Small intestine (tissue), 7 donors: ENCODE measurements at regions not wholly inside any gene's neighbourhood (a gene's known extent, or its start where the extent isn't known, plus 50 kb on each side); places are given as distances from the start of the nearest gene placed in this dataset.

ENCODE experiments used
- DNase-seq, 2 donors: peaks; one replicate each; pipeline versions ENCODE4 v3.0.0 to v3.0.0-alpha.2; 2013
- FAIRE-seq: peaks from 2 replicates; lab custom pipeline; 2012; peaks lifted over from hg19 to GRCh38; lab: Jason Lieb, UNC
- H3K27ac ChIP-seq, 3 donors: one replicate each; pipeline ENCODE4 v1.5.1; 2013; ENCODE audit warnings: low read length in 2 of 3, mild to moderate bottlenecking in 2 of 3, control low read depth in 1 of 3, inconsistent platforms in 1 of 3, low read depth in 1 of 3, moderate library complexity in 1 of 3
- H3K27me3 ChIP-seq, 3 donors: one replicate each; pipeline ENCODE4 v1.6.1; 2013; ENCODE audit warnings: low read length in 3 of 3, inconsistent platforms in 1 of 3; ENCODE audit not compliant: control insufficient read depth in 3 of 3, insufficient read depth in 3 of 3
- H3K36me3 ChIP-seq, 3 donors: one replicate each; pipeline ENCODE4 v1.6.1; 2013; ENCODE audit warnings: low read length in 3 of 3, inconsistent platforms in 1 of 3, low read depth in 1 of 3, mild to moderate bottlenecking in 1 of 3, moderate library complexity in 1 of 3; ENCODE audit not compliant: control insufficient read depth in 3 of 3, insufficient read depth in 2 of 3
- H3K4me1 ChIP-seq, 3 donors: one replicate each; pipeline ENCODE4 v1.6.1; 2013; ENCODE audit warnings: low read length in 2 of 3, inconsistent platforms in 1 of 3, low read depth in 1 of 3, mild to moderate bottlenecking in 1 of 3, moderate library complexity in 1 of 3; ENCODE audit not compliant: control insufficient read depth in 3 of 3, insufficient read depth in 2 of 3
- H3K4me3 ChIP-seq, 3 donors: one replicate each; pipeline ENCODE4 v1.5.1; 2013; ENCODE audit warnings: low read length in 3 of 3, control low read depth in 1 of 3, inconsistent platforms in 1 of 3, low read depth in 1 of 3, mild to moderate bottlenecking in 1 of 3, moderate library complexity in 1 of 3
- H3K9me3 ChIP-seq, 2 donors: one replicate each; pipeline ENCODE4 v1.6.1; 2013; ENCODE audit warnings: low read depth in 1 of 2, low read length in 1 of 2; ENCODE audit not compliant: control insufficient read depth in 2 of 2, insufficient read depth in 1 of 2
- WGBS, 3 donors: extraction: QIAGEN DNeasy Blood & Tissue Kit; methylation state at CpG; one replicate each; pipeline ENCODE4 v1.1.7; 2013; 5-methylcytosine and 5-hydroxymethylcytosine counted together
- donor health status: healthy with polysubstance abuse.
- donor health status: control.
- donor health status: control.
- donor health status: Bipolar disorder and iron deficiency.
- donor health status: healthy.

DNA sequence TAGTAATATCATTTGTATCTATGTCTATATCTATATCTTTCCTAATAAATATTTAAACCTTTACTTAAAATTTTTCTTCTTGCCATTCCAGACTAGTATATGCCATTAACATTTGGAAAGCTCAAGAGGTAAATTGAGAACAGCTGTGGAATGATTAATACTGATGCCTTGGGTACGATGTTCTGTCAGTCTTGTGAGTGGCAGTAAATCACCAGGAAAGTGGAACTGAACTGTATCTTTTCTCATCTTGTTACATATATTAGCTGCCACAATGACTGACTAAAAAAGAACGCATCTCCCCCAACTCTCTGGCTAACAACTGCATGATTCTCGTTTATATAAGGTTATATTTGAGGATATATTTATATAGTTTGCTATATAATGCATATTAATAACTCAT lies 137.0 kb upstream of the ASCC3 start:
- H3K27me3 ChIP-seq = no peaks in the 10 kb centered on the region
- DNase-seq (no peak), FAIRE-seq (no peak)
- no peaks in the 10 kb centered on the region for H3K9me3 ChIP-seq
- no peaks in the 10 kb centered on the region for H3K36me3 ChIP-seq
- H3K4me3 ChIP-seq = no peak overlapping the region
- H3K4me1 ChIP-seq = peaks cover 0 to 7% (median 0%) of the 10 kb centered on the region in 3 donors
- H3K27ac ChIP-seq = no peak overlapping the region
- WGBS, 3 donors = 85 to 93% (median 87%) methylated on average over 3 of the region's 3 CpGs

DNA sequence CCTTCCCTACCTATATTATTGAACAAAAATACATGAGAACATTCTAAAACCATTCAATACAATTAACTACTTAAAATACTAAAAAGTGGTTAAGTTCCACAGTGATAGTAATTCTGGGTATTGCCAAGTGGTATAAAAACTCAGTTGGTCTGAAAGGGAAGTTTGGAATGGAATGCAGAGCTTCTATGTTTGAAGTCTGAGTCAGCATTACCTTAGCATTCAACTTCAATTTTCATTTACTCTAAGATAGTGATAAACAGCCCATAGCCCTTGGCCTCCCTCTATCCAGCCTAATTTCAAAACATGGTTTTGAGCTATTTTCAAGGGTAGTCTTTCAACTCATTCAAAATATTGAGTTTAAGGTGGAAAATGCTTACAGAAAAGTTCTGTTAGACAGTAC lies 140.4 kb upstream of the ASCC3 start:
- H3K4me1 ChIP-seq = no peaks in the 10 kb centered on the region
- H3K4me3 ChIP-seq = no peak overlapping the region
- H3K27ac ChIP-seq = no peak overlapping the region
- FAIRE-seq = no peak
- no peaks in the 10 kb centered on the region for H3K36me3 ChIP-seq
- DNase-seq = no peak
- no peaks in the 10 kb centered on the region for H3K27me3 ChIP-seq
- H3K9me3 ChIP-seq = no peaks in the 10 kb centered on the region

DNA sequence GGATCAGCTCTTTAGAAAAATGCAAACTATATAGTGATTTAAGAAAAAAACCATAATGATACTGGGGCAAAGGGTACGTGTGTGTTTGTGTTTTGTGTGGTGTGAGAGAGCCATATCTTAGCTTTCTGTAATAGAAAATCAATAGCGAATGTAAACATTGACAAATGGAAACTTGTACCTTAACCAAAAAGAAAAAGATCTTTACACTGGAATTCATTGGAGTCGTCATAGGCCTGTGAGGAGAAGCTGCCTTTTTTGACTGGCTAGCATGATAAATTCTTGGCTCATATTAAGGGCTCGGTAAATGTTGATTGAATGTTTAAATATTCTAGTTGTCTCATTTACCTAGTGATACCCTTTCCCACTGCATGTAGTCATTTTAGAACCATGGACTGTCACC lies 161.8 kb upstream of the ASCC3 start:
- DNase-seq (no peak), FAIRE-seq (no peak)
- H3K4me3 ChIP-seq = no peak overlapping the region
- 44 to 70% (median 57%) methylated on average over 4 of the region's 4 CpGs for WGBS, 3 donors
- no peaks in the 10 kb centered on the region for H3K4me1 ChIP-seq
- no peaks in the 10 kb centered on the region for H3K9me3 ChIP-seq
- H3K27ac ChIP-seq = no peak overlapping the region
- H3K36me3 ChIP-seq = no peaks in the 10 kb centered on the region
- H3K27me3 ChIP-seq = no peaks in the 10 kb centered on the region

DNA sequence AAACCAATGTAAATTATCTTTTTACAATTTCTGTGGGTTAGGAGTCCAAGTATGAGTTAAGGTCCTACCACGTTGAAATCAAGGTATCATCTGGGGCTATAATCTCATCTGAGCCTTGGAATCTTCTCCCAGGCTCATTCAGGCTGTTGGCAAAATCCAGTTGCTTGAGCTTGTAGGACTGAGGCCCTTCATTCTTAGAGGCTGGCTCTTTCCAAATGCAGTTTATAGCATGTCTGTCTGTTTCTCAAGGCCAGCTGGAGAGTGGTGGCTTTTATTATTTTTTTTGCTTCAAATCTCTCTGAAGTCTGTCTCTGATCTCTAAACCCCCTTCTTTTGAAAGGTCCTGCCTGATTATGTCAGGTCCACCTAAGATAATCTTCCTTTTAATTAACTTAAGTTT lies 177.2 kb upstream of the ASCC3 start:
- DNase-seq = no peak
- Histone ChIP-seq H3K9me3 (peaks cover 0 to 11% of the 10 kb centered on the region in 2 donors), H3K36me3 (no peaks in the 10 kb centered on the region), H3K4me3 (no peak overlapping the region), H3K27me3 (peaks cover 0 to 1% (median 0%) of the 10 kb centered on the region in 3 donors), H3K27ac (no peak overlapping the region), H3K4me1 (no peaks in the 10 kb centered on the region)
- FAIRE-seq = no peak
- WGBS, 3 donors = 3 to 44% (median 21%) methylated on average over 1 of the region's 1 CpG

DNA sequence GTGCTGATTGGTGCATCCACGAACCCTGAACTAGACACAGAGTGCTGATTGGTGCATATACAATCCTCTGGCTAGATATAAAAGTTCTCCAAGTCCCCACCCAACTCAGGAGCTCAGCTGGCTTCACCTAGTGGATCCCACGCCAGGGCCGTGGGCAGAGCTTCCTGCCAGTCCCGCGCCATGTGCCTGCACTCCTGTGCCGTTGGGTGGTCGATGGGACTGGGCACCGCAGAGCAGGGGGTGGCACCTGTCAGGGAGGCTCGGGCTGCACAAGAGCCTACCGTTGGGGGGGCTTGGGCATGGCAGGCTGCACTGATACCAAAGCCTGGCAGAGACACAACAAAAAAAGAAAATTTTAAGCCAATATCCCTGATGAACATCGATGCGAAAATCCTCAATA lies 185.4 kb upstream of the ASCC3 start:
- Histone ChIP-seq H3K27ac (no peak overlapping the region), H3K36me3 (no peaks in the 10 kb centered on the region), H3K27me3 (no peaks in the 10 kb centered on the region), H3K4me3 (no peak overlapping the region), H3K4me1 (no peaks in the 10 kb centered on the region), H3K9me3 (peaks cover 0 to 8% of the 10 kb centered on the region in 2 donors)
- 85 to 91% (median 87%) methylated on average over 12 of the region's 12 CpGs for WGBS, 3 donors
- FAIRE-seq (no peak), DNase-seq (no peak)

DNA sequence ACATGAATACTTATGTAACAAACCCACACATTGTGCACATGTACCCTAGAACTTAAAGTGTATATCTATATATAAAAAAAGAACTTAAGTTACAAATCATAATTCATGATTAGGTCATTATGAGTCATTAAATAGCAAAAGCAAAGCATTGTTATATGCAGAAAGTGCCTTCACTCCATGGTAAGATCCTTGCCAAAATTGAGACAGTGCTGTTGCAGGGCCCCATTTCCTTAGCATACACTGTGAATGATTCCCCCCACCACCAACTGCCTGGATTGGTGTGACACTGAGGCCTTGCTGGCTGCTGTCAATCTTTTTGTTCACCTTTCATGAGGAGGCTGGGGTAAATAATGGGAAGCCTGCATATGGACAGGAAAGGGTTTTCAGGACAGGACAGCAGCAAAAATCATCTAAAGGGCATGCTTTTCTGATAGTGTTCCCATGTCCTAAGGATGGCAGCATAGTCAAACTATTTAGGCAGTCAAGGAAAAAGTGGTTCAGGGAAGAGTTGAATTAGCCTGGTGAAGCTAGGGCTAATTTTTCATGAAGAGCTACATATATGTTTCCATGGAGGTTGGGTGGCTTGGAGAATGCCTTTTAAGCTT lies 188.2 kb upstream of the ASCC3 start:
- Histone ChIP-seq H3K9me3 (peaks cover 0 to 8% of the 10 kb centered on the region in 2 donors), H3K27me3 (no peaks in the 10 kb centered on the region), H3K27ac (no peak overlapping the region), H3K4me1 (no peaks in the 10 kb centered on the region), H3K4me3 (no peak overlapping the region), H3K36me3 (no peaks in the 10 kb centered on the region)
- FAIRE-seq (no peak), DNase-seq (no peak)

DNA sequence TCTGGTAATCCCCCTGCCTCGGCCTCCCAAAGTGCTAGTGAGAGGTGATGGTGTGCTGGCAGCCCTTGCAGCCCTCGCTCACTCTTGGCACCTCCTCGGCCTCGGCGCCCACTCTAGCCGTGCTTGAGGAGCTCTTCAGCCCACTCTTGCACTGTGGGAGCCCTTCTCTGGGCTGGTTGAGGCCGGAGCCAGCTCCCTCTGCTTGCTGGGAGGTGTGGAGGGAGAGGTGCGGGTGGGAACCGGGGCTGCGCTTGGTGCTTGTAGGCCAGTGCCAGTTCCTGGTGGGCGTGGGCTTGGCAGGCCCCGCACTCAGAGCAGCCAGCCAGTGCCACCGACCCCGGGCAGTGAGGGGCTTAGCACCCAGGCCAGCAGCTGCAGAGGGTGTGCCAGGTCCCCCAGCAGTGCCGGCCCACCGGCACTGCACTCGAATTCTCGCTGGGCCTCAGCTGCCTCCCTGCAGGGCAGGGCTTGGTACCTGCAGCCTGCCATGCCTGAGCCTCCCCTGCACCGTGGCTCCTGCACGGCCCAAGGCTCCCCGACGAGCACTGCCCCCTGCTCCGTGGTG lies 189.0 kb upstream of the ASCC3 start:
- H3K36me3 ChIP-seq = no peaks in the 10 kb centered on the region
- DNase-seq = no peak
- 89 to 94% (median 91%) methylated on average over 21 to 23 of the region's 23 CpGs for WGBS, 3 donors
- H3K27me3 ChIP-seq = no peaks in the 10 kb centered on the region
- FAIRE-seq = no peak
- no peak overlapping the region for H3K4me3 ChIP-seq
- no peaks in the 10 kb centered on the region for H3K4me1 ChIP-seq
- peaks cover 0 to 8% of the 10 kb centered on the region in 2 donors for H3K9me3 ChIP-seq
- no peak overlapping the region for H3K27ac ChIP-seq

DNA sequence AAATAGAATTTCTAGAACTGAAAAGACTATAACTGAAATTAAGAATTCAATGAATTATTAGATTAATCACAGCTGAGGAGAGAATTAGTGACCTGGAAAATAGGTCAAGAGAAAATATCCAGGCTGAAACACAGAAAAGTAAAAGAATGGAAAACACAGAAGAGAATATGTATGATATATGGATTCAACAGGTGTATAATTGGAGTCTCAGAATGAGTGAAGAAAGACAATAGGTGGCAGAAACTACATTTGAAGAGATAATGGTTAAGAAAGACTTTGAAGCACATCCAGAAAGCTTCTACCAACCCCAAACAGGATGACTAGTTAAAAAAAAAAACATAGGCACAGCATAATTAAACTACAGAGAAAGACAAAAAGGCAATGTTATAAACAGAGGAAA lies 196.2 kb upstream of the ASCC3 start:
- FAIRE-seq = no peak
- no peaks in the 10 kb centered on the region for H3K27me3 ChIP-seq
- no peaks in the 10 kb centered on the region for H3K4me1 ChIP-seq
- H3K36me3 ChIP-seq = no peaks in the 10 kb centered on the region
- H3K4me3 ChIP-seq = no peak overlapping the region
- no peak overlapping the region for H3K27ac ChIP-seq
- H3K9me3 ChIP-seq = no peaks in the 10 kb centered on the region
- no peak for DNase-seq

DNA sequence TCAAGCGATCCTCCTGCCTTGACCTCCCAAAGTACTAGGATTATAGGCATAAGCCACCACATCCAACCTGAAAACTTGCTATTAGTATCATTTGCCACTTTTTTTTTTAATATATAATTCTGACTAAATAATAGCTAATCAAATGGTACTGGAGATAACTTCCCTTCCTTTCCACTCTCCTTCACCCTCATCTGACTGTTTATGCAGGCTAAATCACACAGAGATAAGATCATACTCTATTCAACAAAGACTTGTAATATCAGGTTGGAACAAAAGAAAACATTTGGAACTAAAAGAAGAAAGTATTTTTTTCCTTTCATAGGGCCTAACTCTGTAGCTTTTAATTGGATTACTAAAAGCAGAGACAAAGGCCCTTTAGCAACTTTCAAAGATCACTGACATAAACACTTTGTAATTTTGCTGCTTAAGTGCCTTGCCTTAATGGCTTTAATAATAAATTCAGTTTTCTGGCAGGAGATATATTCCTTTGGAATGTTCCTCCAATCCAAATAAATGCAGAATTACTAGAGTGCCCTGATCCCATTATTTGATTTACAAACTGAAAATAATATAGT lies 198.7 kb upstream of the ASCC3 start:
- WGBS, 3 donors = 94 to 100% (median 96%) methylated on average over 1 of the region's 1 CpG
- Histone ChIP-seq H3K27me3 (no peaks in the 10 kb centered on the region), H3K4me3 (no peak overlapping the region), H3K9me3 (no peaks in the 10 kb centered on the region), H3K27ac (no peak overlapping the region), H3K36me3 (no peaks in the 10 kb centered on the region), H3K4me1 (no peaks in the 10 kb centered on the region)
- FAIRE-seq (no peak), DNase-seq (no peak)
